Esophagus squamous epithelium (tissue), 4 donors: ENCODE measurements at regions not wholly inside any gene's neighbourhood (a gene's known extent, or its start where the extent isn't known, plus 50 kb on each side); places are given as distances from the start of the nearest gene placed in this dataset.

ENCODE experiments used
- CTCF ChIP-seq, 6 experiments: fragments of 450-650 bp in 4 of 6; fragments of 200-600 bp in 2 of 6; sonication (generic) in 2 of 6; IDR thresholded peaks; one replicate each; pipeline ENCODE4 v1.5.1; 2016 to 2019; ENCODE audit warnings: antibody characterized with exemption in 6 of 6, mild to moderate bottlenecking in 4 of 6, moderate library complexity in 4 of 6
- POLR2A ChIP-seq, 4 donors: fragments of 450-650 bp; IDR thresholded peaks; one replicate each; pipeline ENCODE4 v1.6.1; 2017; ENCODE audit warnings: antibody characterized with exemption in 4 of 4, mild to moderate bottlenecking in 4 of 4, moderate library complexity in 3 of 4

GRCh38 chr2:51695531-51695930 lies 663.6 kb upstream of the NRXN1 start:
- TF ChIP-seq CTCF (IDR thresholded peaks at IDR 0.05): no peak
- TF ChIP-seq POLR2A (IDR thresholded peaks at IDR 0.05): no peak
